ENCODE measurements at regions not wholly inside any gene's neighbourhood (a gene's known extent, or its start where the extent isn't known, plus 50 kb on each side); places are given as distances from the start of the nearest gene placed in this dataset.

DNA sequence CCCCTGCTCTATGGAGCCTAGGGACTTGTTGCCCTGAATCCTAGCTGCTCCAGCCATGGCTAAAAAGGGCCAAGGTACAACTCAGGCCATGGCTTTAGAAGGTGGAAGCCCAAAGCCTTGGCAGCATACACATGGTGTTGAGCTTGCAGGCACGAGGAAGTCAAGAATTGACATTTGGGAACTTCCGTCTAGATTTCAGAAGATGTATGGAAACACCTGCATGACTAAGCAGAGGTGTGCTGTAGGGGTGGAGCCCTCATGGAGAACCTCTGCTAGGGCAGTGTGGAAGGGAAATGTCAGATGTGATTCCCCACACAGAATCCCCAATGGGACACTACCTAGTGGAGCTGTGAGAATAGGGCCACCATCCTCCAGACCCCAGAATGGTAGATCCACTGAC lies 95.1 kb upstream of the TMEM170B start:
- TF ChIP-seq, protein P1, sequence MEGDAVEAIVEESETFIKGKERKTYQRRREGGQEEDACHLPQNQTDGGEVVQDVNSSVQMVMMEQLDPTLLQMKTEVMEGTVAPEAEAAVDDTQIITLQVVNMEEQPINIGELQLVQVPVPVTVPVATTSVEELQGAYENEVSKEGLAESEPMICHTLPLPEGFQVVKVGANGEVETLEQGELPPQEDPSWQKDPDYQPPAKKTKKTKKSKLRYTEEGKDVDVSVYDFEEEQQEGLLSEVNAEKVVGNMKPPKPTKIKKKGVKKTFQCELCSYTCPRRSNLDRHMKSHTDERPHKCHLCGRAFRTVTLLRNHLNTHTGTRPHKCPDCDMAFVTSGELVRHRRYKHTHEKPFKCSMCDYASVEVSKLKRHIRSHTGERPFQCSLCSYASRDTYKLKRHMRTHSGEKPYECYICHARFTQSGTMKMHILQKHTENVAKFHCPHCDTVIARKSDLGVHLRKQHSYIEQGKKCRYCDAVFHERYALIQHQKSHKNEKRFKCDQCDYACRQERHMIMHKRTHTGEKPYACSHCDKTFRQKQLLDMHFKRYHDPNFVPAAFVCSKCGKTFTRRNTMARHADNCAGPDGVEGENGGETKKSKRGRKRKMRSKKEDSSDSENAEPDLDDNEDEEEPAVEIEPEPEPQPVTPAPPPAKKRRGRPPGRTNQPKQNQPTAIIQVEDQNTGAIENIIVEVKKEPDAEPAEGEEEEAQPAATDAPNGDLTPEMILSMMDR (IDR thresholded peaks at IDR 0.05; ENCODE audit: extremely low read depth, low read depth, low read length), result no peak
- no peak for DNase-seq (ENCODE audit: insufficient read length, low spot score, missing footprints)
- no peak overlapping the region for H3K27ac ChIP-seq (ENCODE audit: low read depth, low read length)
- H3K4me2 ChIP-seq (ENCODE audit: insufficient read depth, low read length), result no peak overlapping the region
- no peak overlapping the region for H3K4me3 ChIP-seq (ENCODE audit: insufficient read depth, low read length)
- H2AFZ ChIP-seq (ENCODE audit: low read length), result no peak overlapping the region
- peaks cover 5% of the 10 kb centered on the region for H3K4me1 ChIP-seq (ENCODE audit: insufficient read depth, low read length)
- H3K79me2 ChIP-seq (ENCODE audit: insufficient read depth, low read length), result no peaks in the 10 kb centered on the region
- no peaks in the 10 kb centered on the region for H3K27me3 ChIP-seq (ENCODE audit: insufficient read depth, low read length)
- H3K36me3 ChIP-seq (ENCODE audit: insufficient read depth, low read length), result no peaks in the 10 kb centered on the region
- H3K9me3 ChIP-seq (ENCODE audit: low read depth, low read length), result no peaks in the 10 kb centered on the region
- no peaks in the 10 kb centered on the region for H4K20me1 ChIP-seq (ENCODE audit: insufficient read depth, low read length)

DNA sequence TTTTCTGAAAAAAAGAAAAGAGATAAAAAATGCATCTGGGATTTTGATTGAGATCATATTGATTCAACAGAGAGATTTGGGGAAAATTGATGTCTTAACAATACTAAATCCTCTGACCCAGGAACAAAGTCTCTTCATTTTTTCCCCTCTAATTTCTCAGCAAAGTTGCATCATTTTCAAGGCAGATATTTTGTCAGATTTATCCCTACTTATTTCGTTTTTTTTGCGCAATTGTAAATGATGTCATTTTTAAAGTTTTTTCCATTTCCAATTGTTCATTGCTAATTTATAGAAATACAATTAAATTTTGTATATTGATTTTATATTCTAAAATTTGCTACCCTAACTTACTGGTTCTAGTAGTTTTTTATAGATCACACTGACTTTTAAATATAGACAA lies 97.7 kb upstream of the TMEM170B start:
- H3K79me2 ChIP-seq (ENCODE audit: insufficient read depth, low read length), result no peaks in the 10 kb centered on the region
- H3K27ac ChIP-seq (ENCODE audit: low read depth, low read length), result no peak overlapping the region
- no peak overlapping the region for H3K4me3 ChIP-seq (ENCODE audit: insufficient read depth, low read length)
- TF ChIP-seq, protein P1 (IDR thresholded peaks at IDR 0.05; ENCODE audit: extremely low read depth, low read depth, low read length), result no peak
- no peaks in the 10 kb centered on the region for H4K20me1 ChIP-seq (ENCODE audit: insufficient read depth, low read length)
- no peaks in the 10 kb centered on the region for H3K9me3 ChIP-seq (ENCODE audit: low read depth, low read length)
- no peak overlapping the region for H2AFZ ChIP-seq (ENCODE audit: low read length)
- no peak overlapping the region for H3K4me2 ChIP-seq (ENCODE audit: insufficient read depth, low read length)
- H3K27me3 ChIP-seq (ENCODE audit: insufficient read depth, low read length), result no peaks in the 10 kb centered on the region
- peaks cover 9% of the 10 kb centered on the region for H3K4me1 ChIP-seq (ENCODE audit: insufficient read depth, low read length)
- no peaks in the 10 kb centered on the region for H3K36me3 ChIP-seq (ENCODE audit: insufficient read depth, low read length)
- DNase-seq (ENCODE audit: insufficient read length, low spot score, missing footprints), result no peak

DNA sequence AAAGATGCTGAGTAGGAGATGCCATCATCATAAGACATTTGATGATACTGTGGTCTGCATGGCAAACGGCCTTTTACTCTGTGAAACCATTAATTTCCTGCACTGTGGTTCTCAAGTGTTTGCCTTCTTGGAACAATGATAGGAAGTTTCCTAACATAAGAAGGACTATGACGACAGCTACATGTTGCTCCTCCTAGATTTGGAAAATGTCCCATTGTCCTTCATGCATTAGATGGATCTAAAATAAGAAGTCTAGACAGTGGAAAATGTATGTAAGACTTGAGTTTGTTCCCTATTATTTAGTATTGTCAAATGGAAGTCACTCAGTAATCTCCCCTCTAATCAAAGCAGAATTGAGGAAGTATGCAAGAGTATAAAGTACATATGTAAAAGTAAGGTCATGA lies 98.5 kb upstream of the TMEM170B start:
- TF ChIP-seq, protein P1 (IDR thresholded peaks at IDR 0.05; ENCODE audit: extremely low read depth, low read depth, low read length), result no peak
- H3K9me3 ChIP-seq (ENCODE audit: low read depth, low read length), result no peaks in the 10 kb centered on the region
- no peak for DNase-seq (ENCODE audit: insufficient read length, low spot score, missing footprints)

DNA sequence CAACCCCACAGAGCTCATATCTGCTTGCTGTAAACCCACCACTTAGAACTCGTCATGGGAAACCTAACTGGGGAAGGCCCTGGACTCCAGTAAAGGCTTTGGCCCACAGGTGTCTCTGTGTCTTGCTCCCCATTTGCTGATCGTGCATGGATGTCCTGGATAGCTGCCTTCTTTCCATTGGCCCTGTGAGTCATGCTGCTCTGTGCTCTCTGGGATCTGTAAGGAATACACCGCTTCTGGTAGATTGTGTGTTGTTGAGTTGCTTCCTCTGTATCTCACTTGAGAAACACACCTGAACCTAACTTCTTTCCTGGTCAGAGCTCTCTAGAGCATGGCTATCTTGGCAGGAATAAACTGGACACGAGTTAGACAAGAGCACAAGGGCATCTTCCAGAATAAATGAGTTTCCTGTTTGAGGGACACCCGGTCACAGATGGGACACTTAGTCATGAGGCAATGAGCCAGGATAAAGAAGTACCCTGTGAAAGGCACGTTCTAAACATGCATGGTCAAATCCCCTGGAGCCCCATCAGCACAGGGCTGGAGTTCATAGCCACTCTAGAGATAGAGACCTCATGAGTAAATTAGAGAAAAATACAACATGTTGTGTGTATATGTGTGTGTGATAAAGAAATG lies 99.6 kb upstream of the TMEM170B start:
- Histone ChIP-seq H3K9me3 (ENCODE audit: low read depth, low read length) (no peaks in the 10 kb centered on the region), H2AFZ (ENCODE audit: low read length) (peak overlapping the region; percentile 61), H3K4me2 (ENCODE audit: insufficient read depth, low read length) (no peak overlapping the region), H3K27ac (ENCODE audit: low read depth, low read length) (no peak overlapping the region), H4K20me1 (ENCODE audit: insufficient read depth, low read length) (no peaks in the 10 kb centered on the region), H3K4me1 (ENCODE audit: insufficient read depth, low read length) (peaks cover 28% of the 10 kb centered on the region), H3K79me2 (ENCODE audit: insufficient read depth, low read length) (no peaks in the 10 kb centered on the region), H3K4me3 (ENCODE audit: insufficient read depth, low read length) (no peak overlapping the region), H3K36me3 (ENCODE audit: insufficient read depth, low read length) (no peaks in the 10 kb centered on the region), H3K27me3 (ENCODE audit: insufficient read depth, low read length) (no peaks in the 10 kb centered on the region)
- DNase-seq (ENCODE audit: insufficient read length, low spot score, missing footprints), result no peak
- TF ChIP-seq, protein P1 (IDR thresholded peaks at IDR 0.05; ENCODE audit: extremely low read depth, low read depth, low read length), result no peak

More for the DNA sequence above, 98.5 kb upstream of the TMEM170B start:
- Histone ChIP-seq H3K4me1 (ENCODE audit: insufficient read depth, low read length) (peaks cover 18% of the 10 kb centered on the region), H3K36me3 (ENCODE audit: insufficient read depth, low read length) (no peaks in the 10 kb centered on the region), H3K79me2 (ENCODE audit: insufficient read depth, low read length) (no peaks in the 10 kb centered on the region), H3K4me2 (ENCODE audit: insufficient read depth, low read length) (no peak overlapping the region), H3K27me3 (ENCODE audit: insufficient read depth, low read length) (no peaks in the 10 kb centered on the region), H3K27ac (ENCODE audit: low read depth, low read length) (no peak overlapping the region), H2AFZ (ENCODE audit: low read length) (no peak overlapping the region), H3K4me3 (ENCODE audit: insufficient read depth, low read length) (no peak overlapping the region), H4K20me1 (ENCODE audit: insufficient read depth, low read length) (no peaks in the 10 kb centered on the region)
